ENCODE measurements at regions not wholly inside any gene's neighbourhood (a gene's known extent, or its start where the extent isn't known, plus 50 kb on each side); places are given as distances from the start of the nearest gene placed in this dataset.
"Not testable (repeated sequence)": the region's sequence is repeated elsewhere in the genome, so short reads cannot be mapped to it uniquely, and the experiment has no call there.

GRCh38 chr5:177941386-177941785 lies 54.7 kb downstream of the PROP1 start:
- DNase-seq: not testable (repeated sequence)

GRCh38 chr5:177939246-177940171 lies 56.5 kb downstream of the PROP1 start:
- peak; percentile 7 for DNase-seq

DNA sequence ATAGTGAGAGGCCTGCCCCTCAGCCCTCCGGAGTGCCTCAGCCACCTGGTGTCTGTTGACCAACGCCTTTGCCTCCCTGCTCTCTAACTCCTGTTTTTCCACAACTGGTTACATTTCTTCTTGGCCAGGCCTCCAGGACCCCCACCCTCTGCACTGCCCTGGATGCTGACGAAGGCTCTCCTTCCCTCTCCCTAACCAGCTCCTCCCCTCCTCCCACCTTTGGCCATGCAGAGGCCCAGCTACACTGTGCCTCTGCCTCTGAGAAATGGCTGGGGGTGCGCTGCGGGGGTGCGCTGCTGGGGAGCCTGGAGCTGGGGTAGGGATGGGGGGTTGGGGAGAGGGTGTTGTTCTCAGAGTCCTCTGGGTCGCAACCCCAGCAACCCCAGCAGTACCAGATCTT lies 57.3 kb downstream of the PROP1 start:
- DNase-seq: not testable (repeated sequence)

GRCh38 chr5:177934233-177934632 lies 61.8 kb downstream of the PROP1 start:
- not testable (repeated sequence) for DNase-seq

GRCh38 chr5:177930269-177931022 lies 65.6 kb downstream of the PROP1 start:
- not testable (repeated sequence) for DNase-seq

DNA sequence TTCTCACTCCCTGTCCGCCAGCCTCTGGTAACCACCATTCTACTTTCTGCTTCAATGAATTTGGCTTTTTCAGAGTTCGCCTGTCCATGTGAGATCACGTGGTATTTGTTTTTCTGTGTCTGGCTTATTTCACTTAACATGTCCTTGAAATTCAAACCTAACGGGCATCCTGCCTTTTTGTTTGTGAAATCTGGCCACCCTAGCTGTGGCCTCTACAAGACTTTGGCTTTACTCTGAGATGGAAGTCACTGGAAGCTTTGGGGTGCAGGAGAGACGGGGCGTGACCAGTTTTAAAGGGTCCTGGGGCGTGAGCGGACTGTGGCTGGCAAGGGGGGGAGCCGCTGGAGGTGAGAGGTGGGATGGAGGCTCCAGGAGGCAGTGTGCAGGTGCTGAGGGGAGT lies 66.4 kb downstream of the PROP1 start:
- DNase-seq: not testable (repeated sequence)

GRCh38 chr5:177927500-177927899 lies 68.5 kb downstream of the PROP1 start:
- not testable (repeated sequence) for DNase-seq

- DNase-seq: not testable (repeated sequence)
These were observed 71.5 kb downstream of the PROP1 start for GRCh38 chr5:177924577-177924976.

DNA sequence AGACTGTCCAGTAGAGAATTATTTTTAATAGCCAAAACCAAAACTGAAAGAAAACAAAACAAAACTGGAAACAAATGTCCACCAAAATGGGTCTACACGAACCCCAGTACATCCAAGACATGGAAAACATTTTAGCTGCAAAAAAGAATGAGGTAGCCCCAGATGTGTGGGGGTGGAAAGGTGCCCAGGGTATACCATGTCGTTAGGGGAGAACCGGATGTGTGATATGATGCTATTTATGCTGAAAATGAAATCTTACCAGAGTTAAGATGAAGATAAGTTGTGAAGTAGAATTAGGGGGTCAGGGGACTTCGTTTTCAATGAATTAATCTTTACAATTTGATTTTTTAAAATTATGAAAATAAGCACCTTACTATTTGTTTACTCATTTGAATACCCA lies 72.2 kb downstream of the PROP1 start:
- not testable (repeated sequence) for DNase-seq

DNA sequence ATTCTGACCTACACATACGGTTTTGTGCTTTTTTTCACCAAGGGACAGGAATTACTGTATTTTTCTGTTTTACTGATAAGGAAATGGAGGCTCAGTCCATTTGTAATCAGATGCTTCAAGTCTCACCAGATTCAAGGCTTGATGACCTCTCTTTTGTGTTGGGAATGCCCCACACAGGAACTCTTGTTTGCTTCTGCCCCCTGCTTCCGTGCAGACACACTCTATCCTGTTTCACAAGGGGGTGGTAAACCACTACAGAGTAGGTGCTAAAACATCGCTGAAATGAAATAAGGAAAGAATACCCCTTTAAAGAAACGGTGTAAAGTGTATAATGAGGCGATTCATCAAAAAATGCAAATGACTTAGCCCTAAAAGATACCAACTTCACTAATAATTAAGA lies 72.9 kb downstream of the PROP1 start:
- DNase-seq: not testable (repeated sequence)

DNA sequence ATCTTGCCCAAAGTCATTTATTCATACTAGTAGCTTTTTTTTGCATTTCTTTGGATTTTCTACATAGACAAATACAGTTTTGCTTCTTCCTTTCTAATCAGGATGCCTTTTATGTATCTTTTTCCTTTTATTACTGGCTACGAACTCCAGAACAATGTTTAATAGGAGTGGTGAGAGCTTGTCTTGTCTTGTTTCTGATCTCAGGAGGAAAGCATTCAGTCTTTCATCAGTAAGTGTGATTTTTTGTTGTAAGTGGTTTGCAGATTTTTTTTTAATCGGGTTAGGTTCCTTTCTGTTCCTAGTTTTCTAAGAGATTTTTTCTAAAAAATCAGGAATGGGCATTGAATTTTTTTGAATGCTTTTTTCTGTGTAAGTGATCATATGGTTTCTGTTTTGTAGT lies 86.8 kb downstream of the PROP1 start:
- not testable (repeated sequence) for DNase-seq

GRCh38 chr5:177902806-177903205 lies 93.2 kb downstream of the PROP1 start:
- not testable (repeated sequence) for DNase-seq

GRCh38 chr5:177900066-177900465 lies 96.0 kb downstream of the PROP1 start:
- DNase-seq: not testable (repeated sequence)

GRCh38 chr5:177894681-177895453 lies 101.2 kb downstream of the PROP1 start:
- not testable (repeated sequence) for DNase-seq

DNA sequence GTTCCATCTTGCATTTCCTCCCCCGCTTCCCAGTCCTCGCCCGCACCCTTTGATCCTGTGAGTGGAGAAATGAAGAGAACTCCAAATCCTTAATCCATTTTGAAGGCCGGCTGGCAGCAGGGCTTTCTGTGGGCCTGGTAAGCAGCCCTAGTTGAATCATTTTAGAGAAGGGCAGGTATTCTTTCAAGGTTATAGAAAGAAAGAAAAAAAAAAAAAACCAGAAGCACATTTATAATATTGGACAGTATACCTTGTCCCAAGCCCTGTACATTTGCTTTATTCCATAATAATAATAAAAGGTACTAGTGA lies 103.7 kb downstream of the PROP1 start:
- DNase-seq: not testable (repeated sequence)

DNA sequence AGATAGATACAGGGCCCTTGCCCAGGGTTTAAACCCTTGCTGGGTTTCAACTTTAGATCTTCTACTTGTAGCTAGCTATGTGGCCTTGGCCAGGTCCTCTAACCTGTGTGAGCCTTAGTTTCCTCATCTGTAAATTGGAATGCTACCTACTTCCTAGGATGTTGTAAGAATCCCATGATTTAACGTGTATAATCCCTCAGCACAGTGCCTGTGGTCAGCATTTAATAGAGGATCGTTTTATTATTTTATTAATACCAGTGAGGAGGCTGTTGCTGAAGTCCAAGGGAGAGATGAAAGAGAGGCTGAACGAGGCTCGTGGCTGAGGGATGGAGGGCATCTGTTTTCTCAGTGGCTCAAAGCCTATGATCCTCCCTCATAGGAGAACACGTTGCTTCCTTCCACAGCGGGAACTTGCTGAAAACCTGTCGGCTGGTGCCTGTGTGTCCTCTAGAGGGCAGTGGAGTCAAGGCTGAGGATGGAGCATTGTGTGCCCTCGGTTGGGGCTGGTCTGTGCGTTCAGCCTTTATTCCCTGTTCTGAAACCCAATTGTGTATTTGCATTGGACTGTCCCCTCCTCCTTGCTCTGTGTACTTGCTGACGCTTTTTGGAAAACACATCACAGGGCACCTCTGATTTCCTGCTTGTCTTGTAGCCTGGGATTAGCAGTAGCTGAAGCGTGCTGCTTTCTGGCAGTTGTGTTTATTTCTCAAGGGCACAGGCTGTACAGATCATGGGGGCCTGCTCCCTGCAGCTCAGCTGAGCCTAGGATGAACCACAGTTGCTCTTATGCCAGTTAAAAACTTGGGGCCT lies 104.3 kb downstream of the PROP1 start:
- peak; percentile 52 for DNase-seq

- DNase-seq: not testable (repeated sequence)
These were observed 100.6 kb upstream of the FAM153A start for GRCh38 chr5:177883295-177883694.

- DNase-seq: not testable (repeated sequence)
These were observed 93.2 kb upstream of the FAM153A start for GRCh38 chr5:177875900-177876238.

DNA sequence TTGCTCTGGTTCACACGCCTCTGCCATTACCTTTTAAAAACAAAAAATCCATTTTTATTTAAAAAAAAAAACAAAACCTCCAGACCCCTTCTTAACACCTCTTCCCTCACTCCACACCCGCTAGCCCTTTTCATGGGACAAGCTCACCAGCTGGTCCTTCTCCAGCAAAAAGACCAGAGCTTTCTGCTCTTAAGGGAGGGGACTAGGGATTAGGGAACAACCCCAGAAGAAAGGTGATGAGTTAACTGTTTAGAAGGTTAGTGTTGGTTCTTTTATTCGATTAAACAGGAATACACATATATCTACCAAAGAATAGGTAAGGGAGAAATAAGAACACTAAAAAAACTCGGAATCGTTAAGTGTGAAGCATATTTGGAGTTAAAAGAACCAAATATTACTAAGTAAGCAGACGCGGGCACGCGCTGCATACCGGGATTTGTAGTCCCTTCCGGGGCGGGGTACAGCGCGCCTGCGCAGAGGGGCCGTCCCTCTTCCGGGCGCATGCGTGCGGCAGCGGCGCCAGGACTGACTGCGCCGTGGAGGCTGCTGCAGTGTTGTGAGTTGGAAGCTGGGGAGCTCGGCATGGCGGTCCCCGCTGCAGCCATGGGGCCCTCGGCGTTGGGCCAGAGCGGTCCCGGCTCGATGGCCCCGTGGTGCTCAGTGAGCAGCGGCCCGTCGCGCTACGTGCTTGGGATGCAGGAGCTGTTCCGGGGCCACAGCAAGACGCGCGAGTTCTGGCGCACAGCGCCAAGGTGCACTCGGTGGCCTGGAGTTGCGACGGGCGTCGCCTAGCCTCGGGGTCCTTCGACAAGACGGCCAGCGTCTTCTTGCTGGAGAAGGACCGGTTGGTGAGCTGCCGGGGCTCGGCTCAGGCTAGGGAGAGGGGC lies 92.6 kb upstream of the FAM153A start:
- DNase-seq: peak; percentile 30

DNA sequence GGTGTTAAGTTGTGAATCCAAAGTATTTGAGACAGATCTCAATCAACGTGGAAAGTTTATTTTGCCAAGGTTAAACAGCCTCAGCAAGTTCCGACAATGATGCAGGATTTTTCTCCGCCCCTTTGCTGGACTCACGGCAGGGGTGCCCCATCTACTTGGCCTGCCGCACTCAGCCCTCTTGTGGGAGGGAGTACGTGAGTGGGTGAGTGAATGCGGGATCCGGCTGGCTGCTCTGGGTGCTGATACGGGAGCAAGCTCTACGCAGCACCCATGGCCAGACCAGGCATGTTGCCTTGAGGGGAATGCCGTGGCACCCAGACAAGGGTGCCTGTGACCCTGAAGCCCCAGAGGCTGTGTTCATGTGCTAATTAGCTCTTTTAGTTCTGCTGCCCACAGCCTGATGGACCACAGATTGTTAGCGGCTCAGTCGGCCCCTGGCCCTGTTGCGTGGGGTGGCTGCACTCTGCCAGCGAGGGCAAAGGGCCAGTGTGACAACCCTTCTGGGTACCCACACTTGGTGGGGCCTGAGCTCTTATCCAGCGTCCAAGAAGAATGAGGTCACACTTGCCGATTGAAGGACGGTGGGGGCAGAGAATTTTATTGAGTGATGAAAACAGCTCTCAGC lies 81.2 kb upstream of the FAM153A start:
- not testable (repeated sequence) for DNase-seq

All from CD4-positive, alpha-beta T cell treated with Interleukin-21 for 1 hour (primary cell).